SK-N-SH treated with all-trans-retinoic acid at 6 μM for 48 hours (cell line): ENCODE measurements at regions not wholly inside any gene's neighbourhood (a gene's known extent, or its start where the extent isn't known, plus 50 kb on each side); places are given as distances from the start of the nearest gene placed in this dataset.

Experiments
- ARNTL ChIP-seq: fragments of 450-650 bp; formaldehyde crosslinking; IDR thresholded peaks from 2 replicates; pipeline ENCODE4 v1.5.0; 2020; ENCODE audit warnings: low read depth, mild to moderate bottlenecking, moderate library complexity, borderline replicate concordance
- BACH2 ChIP-seq: fragments of 250-450 bp; sonication (Bioruptor Pico); IDR thresholded peaks from 2 replicates; pipeline ENCODE4 v1.9.0; 2021; ENCODE audit warnings: mild to moderate bottlenecking, borderline replicate concordance
- CSDC2 ChIP-seq: fragments of 250-450 bp; sonication (Bioruptor Pico); IDR thresholded peaks from 2 replicates; pipeline ENCODE4 v1.5.0; 2020; ENCODE audit warnings: mild to moderate bottlenecking, moderate library complexity
- GLIS3 ChIP-seq: fragments of 250-450 bp; sonication (Bioruptor Pico); IDR thresholded peaks from 2 replicates; pipeline ENCODE4 v1.5.0; 2020; ENCODE audit warnings: mild to moderate bottlenecking, moderate library complexity
- TOX ChIP-seq: fragments of 250-450 bp; sonication (Bioruptor Pico); IDR thresholded peaks from 2 replicates; pipeline ENCODE4 v1.8.0; 2021; ENCODE audit warnings: mild to moderate bottlenecking, moderate library complexity, borderline replicate concordance
- TSHZ2 ChIP-seq: fragments of 250-450 bp; sonication (Bioruptor Pico); IDR thresholded peaks from 2 replicates; pipeline ENCODE4 v1.5.0; 2020; ENCODE audit warnings: mild to moderate bottlenecking, moderate library complexity
- ZFP3 ChIP-seq: fragments of 250-450 bp; sonication (Bioruptor Pico); IDR thresholded peaks from 2 replicates; pipeline ENCODE4 v1.5.0; 2020; ENCODE audit warnings: mild to moderate bottlenecking, moderate library complexity
- ZFP30 ChIP-seq: fragments of 450-650 bp; formaldehyde crosslinking; IDR thresholded peaks from 2 replicates; pipeline ENCODE4 v1.5.0; 2022; ENCODE audit warnings: mild to moderate bottlenecking, moderate library complexity
- ZNF565 ChIP-seq: fragments of 450-650 bp; formaldehyde crosslinking; conservative IDR thresholded peaks from 2 replicates; pipeline ENCODE4 v1.5.0; 2020; ENCODE audit warnings: low read depth, mild to moderate bottlenecking, moderate library complexity
- TF ChIP-seq, protein P1 (sequence below): fragments of 250-450 bp; sonication (Bioruptor Pico); IDR thresholded peaks from 2 replicates; pipeline ENCODE4 v1.8.0; 2020; ENCODE audit warnings: mild to moderate bottlenecking, moderate library complexity, borderline replicate concordance

DNA sequence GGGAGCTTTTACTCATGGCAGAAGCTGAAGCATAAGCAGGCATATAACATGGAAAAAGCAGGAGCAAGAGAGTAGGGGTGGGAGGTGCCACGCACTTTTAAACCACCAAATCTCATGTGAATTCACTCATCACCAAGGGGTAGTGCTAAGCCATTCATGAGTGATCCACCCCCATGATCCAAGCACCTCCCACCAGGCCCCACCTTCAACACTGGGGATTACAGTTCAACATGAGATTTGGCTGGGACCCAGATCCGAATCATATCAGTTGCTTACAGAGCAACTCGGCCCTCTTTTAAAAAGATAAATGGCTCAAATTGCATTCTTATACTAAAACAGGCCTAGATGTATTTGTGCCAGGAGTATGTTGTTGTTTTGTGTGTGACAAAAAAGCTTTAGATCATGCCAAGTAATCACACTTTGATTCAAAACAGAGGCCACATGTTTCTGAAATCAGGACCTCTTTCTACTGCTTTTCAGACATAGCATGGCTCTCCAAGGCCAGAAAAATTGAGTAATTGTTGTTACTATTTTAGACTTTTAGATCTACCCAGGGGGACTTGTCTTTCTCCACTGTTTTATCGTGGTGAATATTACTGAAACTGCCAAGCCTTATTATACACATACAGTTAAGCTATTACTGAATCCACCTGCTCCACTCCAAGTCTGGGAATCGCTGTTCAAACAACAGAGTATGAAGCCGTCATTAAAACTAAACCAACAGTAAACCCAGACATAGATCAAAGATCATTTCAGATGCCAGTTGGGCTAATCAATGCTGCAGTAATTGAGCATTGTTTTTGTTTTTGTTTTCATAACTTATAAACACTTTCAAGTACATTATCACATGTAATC lies 163.3 kb downstream of the KCNJ2 start:
- TF ChIP-seq TOX (CRISPR knock-in tag), result no peak
- TF ChIP-seq, protein P1, sequence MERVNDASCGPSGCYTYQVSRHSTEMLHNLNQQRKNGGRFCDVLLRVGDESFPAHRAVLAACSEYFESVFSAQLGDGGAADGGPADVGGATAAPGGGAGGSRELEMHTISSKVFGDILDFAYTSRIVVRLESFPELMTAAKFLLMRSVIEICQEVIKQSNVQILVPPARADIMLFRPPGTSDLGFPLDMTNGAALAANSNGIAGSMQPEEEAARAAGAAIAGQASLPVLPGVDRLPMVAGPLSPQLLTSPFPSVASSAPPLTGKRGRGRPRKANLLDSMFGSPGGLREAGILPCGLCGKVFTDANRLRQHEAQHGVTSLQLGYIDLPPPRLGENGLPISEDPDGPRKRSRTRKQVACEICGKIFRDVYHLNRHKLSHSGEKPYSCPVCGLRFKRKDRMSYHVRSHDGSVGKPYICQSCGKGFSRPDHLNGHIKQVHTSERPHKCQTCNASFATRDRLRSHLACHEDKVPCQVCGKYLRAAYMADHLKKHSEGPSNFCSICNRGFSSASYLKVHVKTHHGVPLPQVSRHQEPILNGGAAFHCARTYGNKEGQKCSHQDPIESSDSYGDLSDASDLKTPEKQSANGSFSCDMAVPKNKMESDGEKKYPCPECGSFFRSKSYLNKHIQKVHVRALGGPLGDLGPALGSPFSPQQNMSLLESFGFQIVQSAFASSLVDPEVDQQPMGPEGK, result no peak
- TF ChIP-seq CSDC2, result no peak
- no peak for TF ChIP-seq ZFP3 (CRISPR knock-in tag)
- no peak for TF ChIP-seq ZNF565
- no peak for TF ChIP-seq GLIS3 (CRISPR knock-in tag)
- TF ChIP-seq BACH2 (CRISPR knock-in tag), result no peak
- no peak for TF ChIP-seq ARNTL (CRISPR knock-in tag)
- no peak for TF ChIP-seq ZFP30
- TF ChIP-seq TSHZ2 (CRISPR knock-in tag), result no peak
